HG03354 (cell line): ENCODE measurements at regions not wholly inside any gene's neighbourhood (a gene's known extent, or its start where the extent isn't known, plus 50 kb on each side); places are given as distances from the start of the nearest gene placed in this dataset.

ENCODE experiments used
- ATAC-seq: cut with Tn5 transposase; IDR thresholded peaks from one replicate; pipeline ENCODE4 v1.9.1; 2021; ENCODE audit warnings: mild to moderate bottlenecking; ENCODE audit not compliant: unreplicated experiment, poor library complexity, severe bottlenecking

- ATAC-seq: no peak
These were observed 206.2 kb upstream of the DDI1 start for GRCh38 chr11:103830205-103830604.

GRCh38 chr11:103832762-103833161 lies 203.7 kb upstream of the DDI1 start:
- no peak for ATAC-seq

GRCh38 chr11:103842191-103842590 lies 194.2 kb upstream of the DDI1 start:
- no peak for ATAC-seq

GRCh38 chr11:103842795-103843194 lies 193.6 kb upstream of the DDI1 start:
- no peak for ATAC-seq

- ATAC-seq: peak; percentile 99
These were observed 191.9 kb upstream of the DDI1 start for GRCh38 chr11:103844327-103845215.

DNA sequence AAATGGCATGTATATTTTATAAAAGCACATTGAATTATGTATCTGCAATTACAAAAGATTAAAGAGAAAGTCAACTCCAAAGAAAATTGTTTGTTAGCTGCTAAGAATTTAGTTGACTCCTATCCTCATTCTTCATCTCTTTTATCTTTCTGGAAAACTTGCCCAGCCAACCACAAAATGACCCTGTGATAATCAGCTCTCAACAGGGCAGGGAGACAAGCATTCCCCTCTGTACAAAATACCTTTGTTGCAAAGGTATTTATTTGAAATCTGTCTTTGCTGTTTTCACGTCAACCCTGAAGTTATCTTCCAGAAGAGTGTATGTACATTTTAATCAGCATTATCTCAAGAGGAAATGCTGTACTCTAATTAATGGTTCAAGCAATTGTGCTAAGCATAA lies 191.1 kb upstream of the DDI1 start:
- no peak for ATAC-seq

- ATAC-seq: no peak
These were observed 187.8 kb upstream of the DDI1 start for GRCh38 chr11:103848686-103849085.

GRCh38 chr11:103849366-103849765 lies 187.1 kb upstream of the DDI1 start:
- no peak for ATAC-seq

- ATAC-seq: no peak
These were observed 185.8 kb upstream of the DDI1 start for GRCh38 chr11:103850419-103851165.

GRCh38 chr11:103851166-103851651 lies 185.2 kb upstream of the DDI1 start:
- ATAC-seq: no peak
